Inferior parietal cortex (tissue), 1 donor: ENCODE measurements at regions not wholly inside any gene's neighbourhood (a gene's known extent, or its start where the extent isn't known, plus 50 kb on each side); places are given as distances from the start of the nearest gene placed in this dataset.
"Not testable (repeated sequence)": the region's sequence is repeated elsewhere in the genome, so short reads cannot be mapped to it uniquely, and the experiment has no call there.

Experiments used
- DNase-seq: peaks from one replicate; pipeline ENCODE4 v3.0.0-alpha.2; 2016; ENCODE audit errors: extremely low spot score

DNA sequence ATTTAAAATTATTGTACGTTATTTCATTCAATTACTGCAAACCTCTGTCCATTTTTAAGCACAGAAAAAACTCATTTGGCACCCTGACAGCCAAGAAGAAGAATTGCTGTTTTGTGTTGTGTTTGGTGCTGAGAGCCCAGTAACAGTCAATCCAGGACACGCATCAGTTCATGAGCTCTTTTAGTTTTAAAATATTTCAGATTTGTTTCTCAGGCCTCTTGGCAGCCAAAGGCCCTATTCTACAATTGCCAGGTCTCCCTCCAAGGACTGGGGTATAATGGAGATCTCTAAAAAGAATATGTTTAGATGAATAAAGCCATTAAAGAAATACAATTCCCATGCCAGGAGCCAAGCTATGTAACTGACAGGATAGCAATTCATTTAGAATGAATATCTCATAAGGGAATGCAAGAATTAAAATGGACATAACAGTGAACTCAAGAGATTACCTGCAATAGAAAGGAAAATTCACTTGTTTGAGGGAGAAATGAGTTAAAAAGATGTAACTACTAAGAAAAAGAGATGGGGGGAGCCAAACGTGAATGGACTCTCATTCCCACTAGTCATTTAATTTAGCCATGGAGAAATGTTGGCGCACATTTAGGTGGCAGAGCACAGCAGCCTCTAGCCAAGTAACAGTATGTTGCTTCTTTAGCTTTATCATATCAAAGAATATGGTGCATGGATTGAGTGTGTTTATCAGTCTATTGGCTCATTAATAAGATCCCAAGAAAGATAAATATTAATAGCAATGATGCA is 140.6 kb upstream of the PELI2 start:
- DNase-seq: peak; percentile 38

DNA sequence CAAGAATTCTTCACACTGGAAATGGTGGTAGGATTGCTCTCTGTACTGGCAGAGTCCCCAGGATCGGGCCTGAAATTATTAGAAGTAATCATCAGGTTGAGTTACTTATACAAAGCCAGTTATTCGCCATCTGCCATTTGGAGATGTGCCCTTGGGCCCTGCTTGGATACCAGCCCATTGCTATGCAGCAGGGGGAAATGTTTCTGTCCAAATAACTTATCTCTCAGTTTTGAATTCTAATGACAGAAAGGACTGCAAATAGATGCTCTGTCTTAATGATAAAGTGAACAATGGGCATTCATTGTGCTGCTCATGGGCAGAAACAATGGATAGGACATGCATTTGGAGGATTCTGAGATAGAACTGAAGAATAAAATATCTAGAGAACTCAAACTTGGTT is 139.1 kb upstream of the PELI2 start:
- peak; percentile 22 for DNase-seq

DNA sequence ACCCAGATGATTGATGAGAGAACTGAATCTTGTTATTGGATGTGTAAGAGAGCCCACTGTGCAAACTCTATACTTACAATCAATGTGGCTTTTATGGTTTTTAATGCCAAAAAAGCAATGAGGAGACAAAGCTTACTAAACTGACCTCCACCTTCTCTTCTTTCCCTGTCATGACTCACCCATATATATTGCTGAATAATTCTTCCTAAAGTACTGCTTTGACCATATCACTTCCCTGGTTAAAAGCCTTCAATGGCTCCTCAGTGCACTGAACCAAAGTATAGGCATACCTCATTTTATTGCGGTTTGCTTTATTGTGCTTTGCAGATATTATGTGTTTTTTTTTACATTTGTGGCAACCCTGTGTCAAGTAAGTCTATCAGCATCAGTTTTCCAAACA is 138.4 kb upstream of the PELI2 start:
- no peak for DNase-seq

DNA sequence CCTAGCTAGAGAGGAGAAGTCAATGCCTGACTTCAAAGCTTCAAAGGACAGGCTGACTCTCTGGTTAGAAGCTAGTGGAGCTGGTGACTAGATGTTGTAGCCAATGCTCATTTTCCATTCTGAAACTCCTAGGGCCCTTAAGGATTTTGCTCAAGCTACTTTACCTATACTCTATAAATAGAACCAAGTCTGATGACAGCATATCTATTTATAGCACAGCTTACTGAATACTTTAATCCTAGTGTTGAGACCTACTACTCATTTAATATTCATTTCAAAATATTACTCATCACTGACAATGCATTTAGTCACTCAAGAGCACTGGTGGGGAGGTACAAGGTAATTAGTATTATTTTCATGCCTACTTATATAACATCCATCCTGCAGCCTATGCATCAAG is 137.2 kb upstream of the PELI2 start:
- no peak for DNase-seq

DNA sequence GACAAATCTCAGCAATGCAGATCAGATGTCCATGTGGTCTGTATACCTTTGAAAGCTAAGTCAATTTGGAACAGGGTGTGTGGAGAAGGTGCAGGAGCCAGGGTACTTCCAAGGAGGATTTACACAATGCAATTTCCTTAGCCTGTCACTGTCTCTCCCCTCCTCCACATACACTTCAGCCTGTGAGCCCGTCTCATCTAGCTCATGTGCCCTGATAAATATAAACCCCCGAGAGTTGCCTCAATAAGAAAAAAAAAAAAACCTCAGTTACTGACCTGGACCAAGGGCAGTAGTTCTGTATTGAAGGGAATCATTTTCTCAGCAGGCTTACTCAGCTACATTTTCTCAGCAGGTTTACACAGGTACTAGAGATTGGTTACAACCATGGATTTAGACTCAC is 132.1 kb upstream of the PELI2 start:
- DNase-seq: no peak

DNA sequence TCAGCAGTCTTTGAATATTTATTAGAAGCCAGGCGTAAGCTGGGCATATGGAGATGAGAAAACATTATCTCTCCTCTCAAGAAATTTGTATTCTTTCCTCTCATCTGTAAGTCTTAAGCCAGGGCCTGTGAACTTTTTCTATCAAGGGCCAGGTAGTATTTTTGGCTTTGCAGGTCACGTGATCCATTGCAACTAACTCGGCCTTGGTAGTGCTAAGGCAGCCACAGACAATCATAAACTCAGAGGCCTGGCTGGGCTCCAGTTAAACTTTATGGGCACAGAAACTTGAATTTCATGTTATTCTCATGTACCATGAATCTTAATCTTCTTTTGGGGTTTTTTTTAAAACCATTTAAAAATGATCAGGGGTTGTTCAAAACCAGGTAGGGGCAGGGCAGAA is 117.4 kb upstream of the PELI2 start:
- no peak for DNase-seq

DNA sequence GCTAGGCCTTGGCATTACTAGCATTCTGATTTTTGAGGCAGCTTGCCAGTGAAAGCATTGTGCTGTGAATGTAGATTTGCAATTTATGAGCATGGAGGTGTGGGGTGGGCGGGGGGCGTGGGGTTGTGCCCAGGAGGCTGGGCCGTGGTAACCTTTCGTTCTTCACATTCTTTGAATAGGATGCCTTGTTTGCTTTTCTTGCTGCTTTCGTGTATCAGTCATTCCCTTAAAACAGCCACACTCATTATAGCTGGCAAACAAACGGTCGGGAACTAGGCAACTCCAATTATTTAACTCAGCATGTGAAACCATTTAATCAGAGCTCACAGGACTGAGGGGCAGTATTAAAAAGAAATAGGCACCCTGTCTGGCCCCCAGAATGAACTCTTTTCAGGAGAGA is 115.9 kb upstream of the PELI2 start:
- DNase-seq: no peak

DNA sequence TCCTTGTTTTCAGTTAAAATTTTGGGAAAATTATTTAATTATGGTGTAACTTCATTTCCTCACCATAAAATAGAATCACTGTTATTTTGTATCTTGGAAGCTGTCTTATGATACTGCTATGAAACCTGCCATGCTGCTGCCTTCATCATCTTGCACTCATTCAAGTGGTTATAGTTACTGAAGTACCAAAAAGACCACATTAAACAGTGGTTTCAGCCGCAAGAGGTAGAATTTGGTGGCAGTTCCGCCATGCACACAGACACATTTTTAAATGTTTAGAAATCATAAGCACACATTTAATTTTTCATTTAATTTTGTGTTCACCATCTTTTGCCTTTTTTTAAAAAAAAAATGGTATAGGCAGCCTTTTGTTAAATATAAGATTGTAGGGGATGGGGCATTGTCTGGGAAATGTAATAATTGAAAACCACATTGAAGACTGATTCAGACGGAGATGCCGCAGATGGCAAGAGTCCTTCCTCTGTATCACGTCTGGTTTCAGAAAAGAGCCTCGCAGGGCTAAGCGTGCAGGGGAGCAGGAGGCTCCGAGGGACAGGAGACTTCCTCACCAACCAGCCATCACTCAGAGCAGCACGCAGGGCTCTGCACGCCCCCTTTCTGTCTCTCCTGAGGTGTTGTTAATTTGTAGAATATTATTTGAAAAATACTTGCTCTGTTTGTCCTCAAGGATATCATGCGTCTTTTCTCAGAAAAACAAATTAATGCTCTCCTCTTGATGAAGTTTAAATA is 115.2 kb upstream of the PELI2 start:
- no peak for DNase-seq

DNA sequence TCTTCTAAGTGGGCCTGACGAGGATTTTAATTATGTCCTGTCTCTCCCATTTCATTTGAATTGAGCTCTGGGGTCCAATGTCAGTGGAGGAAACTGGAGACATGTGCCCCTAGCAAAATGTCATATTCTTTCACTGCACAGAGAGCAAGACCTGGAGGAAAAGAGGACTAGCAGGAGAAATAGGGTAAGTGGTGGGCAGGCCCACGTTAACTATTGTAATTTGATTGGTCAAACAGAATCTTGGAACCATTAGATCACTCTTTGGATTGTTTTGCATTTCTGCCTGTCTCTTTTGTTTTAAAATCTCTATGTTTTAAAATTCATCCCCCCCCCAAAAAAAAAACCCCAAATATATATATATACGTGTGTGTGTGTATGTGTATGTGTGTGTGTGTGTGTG is 113.9 kb upstream of the PELI2 start:
- DNase-seq: no peak

DNA sequence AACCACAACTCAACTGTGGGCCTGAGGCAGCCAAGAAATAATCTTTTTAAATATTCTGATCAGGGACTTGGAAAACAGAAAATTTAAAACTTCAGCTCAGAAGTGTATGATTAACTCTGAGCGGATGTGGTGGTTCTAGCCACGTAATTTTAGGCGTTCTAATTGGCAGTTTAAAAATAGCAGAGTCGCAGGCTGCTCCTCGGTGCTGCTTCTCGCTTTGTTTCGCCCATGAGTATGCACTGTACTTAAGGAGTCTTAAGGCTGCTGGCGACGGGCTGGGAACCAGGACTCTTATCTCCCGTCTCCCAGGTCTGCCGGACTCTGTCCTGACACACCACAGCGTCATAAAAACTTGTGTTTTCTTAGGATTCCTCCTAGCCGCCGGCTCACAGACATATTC is 113.4 kb upstream of the PELI2 start:
- DNase-seq: peak; percentile 11

DNA sequence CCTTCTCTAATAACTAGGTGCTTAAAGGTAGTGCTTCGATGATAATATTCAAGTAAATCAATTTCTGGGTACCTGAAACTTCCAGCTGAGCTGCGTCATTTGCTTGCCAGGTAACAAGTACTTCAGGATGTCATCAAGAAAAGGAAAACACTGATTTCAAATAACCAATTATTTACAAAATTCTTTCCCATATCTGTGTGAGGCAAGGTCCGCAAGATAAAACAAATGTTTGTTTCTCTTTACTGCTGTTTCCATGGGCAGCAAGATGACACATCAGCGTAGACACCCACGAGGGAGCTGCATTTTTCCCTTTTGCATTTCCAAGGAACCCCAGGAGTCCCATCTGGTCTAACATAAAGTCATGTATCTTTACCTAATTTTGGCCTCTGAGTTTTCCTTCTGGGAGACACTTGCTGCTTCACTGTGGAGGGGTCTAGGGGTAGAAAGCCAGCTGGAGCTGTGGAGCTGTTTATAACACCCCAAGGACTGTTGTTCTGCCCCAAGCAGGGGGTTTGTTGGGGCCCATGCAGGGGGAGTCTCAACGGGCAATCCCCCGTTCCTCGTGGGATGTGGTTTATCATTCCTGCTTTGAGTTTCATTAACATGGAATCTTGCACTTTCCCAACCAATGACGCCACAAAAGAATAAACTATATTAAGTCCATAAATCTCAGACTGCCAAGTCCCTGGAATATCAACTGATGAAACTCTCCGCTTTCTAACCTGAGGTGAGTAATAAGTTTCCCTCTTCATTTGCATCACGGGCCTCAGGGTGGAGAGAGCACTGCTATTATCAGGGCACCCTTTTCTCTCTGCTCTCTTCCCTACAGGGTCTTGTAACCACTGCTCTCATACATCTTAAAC is 112.8 kb upstream of the PELI2 start:
- DNase-seq: no peak

DNA sequence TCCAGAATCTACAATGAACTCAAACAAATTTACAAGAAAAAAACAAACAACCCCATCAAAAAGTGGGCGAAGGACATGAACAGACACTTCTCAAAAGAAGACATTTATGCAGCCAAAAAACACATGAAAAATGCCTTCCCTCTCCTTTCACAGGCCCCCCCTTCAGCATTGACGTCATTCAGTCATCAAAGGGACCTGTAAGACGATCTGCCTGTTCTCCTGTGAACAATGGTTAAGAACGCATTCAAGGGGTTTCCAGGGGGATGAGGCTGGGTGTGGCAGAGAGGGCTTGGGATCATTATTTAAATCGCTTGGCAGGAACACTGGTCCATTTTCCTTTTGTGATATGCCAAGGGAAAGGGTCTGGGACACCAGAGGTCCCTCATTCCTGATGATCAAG is 110.7 kb upstream of the PELI2 start:
- not testable (repeated sequence) for DNase-seq

DNA sequence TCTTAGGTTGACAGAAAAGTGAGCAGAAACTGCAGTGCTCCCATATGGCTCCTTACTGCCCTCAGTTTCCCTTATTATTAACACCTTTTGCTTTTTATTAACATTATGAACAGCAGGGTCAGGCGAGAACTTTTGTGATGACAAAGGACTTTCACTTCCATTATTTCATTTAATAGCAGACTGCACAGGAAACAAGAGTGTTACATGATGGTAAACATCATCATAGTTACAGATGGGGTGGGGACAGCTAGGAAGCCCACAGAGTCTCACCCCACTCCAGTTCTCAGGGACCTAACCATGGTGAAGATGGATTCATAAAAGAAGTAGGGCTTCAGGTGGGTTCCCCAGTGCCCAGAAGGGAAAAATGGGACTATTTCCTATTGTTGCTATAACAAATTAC is 110.1 kb upstream of the PELI2 start:
- no peak for DNase-seq

DNA sequence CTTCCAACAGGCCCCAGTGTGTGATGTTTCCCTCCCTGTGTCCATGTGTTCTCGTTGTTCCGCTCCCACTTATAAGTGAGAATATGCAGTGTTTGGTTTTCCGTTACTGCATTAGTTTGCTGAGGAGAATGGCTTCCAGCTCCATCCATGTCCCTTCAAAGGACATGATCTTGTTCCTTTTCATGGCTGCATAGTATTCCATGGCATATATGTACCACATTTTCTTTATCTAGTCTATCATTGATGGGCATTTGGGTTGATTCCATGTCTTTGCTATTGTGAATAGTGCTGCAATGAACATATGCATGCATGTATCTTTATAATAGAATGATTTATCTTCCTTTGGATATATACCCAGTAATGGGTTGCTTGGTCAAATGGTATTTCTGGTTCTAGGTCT is 109.5 kb upstream of the PELI2 start:
- DNase-seq: not testable (repeated sequence)

DNA sequence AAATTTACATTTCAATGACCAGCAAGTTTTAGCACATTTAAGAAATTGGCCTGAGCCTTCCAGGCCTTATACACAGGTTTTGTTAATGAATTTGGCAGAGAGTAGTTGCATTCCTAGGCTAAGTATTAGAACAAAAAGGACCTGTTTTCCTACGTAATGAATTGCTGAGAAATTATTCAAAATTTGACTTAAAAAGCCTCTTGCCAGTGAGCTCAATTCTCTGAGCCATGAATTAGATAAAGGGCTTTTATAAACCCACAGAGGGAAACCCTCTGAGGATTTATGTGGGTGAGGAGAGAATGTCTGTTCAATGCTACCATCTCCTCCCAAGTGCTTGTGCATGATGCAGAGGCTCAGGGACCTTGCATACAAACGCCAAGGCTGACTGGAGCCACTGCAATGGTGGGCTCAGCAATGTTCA is 94.5 kb upstream of the PELI2 start:
- DNase-seq: no peak

DNA sequence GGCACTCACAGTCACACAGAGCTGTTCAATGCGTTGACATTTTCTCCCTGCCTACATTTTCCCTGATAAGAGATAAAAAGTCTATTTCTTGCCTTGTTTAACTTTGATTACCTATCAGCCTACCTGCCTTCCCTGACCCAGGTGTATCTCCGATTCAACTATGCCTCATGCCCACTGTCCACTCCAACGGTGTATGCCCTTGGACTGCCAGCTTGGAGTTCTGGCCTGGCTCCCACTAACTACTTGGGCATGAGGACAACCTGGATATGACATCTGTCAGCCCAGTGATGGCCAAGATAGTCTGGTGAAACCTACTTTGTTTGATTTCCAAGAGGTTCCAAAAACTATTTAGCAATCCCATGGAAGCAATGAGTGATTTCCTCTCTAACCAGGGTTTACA is 93.0 kb upstream of the PELI2 start:
- no peak for DNase-seq

DNA sequence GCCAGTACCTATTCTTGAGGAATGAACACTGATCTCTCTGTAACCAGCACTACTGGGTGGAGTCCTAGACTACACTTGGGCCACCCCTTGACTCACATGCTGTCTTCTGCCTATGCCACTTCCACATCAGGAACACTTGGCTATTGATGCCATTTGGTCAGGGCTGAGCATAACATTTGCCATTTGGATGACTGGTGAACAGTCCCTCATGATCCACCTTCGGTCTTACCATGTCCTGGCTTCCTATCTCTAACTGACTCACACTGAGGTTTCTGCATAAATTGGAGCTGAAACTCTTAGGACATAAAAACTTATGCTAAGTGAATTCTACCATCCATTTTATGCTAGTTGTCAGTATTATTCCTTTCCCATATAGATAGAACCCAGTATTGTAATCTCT is 91.7 kb upstream of the PELI2 start:
- DNase-seq: no peak

DNA sequence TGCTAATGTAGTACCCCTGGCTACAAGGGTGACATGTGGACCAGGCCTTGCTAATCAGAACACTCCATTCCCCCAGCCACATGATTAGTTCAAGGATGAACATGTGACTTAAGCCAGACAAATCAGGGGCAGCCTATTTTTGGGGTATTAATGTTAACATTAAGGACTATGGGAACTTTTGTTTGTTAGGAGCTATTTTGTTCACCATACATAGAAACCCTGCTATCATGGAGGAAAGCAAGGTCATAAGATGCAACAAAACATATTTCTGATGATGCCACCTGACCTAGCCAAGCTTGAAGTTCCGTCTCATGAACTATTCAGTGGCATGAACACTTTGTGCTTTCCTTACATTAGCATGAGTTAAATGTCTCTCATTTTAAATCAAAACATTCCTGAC is 90.8 kb upstream of the PELI2 start:
- DNase-seq: no peak

DNA sequence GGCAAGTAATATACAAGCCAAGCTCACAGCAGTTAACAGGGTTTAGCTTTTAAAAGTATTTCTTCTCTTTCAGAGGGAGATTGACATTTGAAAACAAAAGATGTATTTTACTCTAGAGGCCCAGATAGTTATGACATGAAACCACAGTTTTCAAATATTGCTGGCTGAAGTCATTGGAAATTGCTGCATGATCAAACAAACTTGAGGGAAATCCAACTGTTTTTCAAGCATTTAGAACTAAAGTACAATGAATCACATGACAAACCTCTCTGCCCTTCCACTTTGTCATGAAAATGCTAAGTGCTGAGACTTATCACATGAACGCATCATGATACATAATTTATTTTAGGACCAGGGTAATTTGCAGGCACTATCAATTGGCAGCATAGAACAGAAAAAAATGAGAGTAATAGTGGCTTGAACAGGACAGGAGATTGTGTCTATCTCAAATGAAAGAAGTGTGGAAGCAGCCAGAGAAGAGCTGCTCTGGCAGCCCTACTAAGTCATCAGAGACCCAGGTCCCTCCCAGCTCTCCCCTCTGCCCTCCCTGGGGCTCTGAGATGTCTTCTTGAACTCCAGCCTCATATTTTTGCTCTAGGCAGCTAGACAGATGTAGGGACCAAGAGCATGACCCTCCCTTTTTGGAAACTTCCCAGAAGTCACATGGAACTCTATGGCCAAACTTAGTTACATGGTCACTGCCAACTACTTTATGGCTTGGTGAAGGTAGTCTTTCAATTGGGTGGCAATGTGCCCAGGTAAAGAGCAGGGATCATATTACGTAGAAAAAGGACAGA is 90.1 kb upstream of the PELI2 start:
- no peak for DNase-seq

DNA sequence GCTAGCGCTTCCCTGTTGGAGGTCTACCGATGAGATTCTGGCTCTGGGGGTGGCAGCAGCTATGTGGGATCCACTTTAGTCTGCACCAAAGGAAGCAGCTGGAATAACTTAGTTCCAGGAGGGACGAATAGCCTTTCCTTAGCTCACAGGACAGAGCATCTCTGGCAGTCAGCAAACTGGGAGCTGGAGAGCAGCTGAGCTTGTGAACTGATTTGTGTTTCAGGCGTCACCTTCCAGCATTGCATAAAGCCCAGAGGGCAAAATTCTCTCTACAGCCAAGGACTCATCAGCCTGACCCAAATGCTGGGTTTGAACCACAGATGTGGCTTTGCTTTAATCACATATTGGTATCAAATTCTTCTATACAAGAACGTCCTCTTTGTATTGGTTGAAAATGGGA is 81.9 kb upstream of the PELI2 start:
- DNase-seq: no peak

DNA sequence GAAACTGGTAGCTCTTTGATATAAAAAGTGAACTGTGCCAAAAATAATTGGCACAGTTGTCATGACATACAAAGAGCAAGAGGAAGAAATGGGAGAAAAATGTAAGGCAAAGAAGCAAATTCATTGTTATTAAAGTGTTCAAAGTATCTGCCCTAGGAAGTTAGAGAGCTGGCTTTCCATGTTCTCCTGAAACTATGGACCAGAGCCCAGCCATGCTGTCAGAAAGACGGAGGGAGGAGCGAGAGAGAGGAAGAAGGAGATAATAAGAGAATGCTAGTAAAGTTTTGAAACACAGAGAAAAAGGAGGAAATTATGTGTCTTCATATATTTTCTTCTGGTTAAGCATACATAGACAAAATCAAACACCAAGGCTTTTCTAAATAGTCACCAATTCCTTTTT is 78.1 kb upstream of the PELI2 start:
- no peak for DNase-seq

DNA sequence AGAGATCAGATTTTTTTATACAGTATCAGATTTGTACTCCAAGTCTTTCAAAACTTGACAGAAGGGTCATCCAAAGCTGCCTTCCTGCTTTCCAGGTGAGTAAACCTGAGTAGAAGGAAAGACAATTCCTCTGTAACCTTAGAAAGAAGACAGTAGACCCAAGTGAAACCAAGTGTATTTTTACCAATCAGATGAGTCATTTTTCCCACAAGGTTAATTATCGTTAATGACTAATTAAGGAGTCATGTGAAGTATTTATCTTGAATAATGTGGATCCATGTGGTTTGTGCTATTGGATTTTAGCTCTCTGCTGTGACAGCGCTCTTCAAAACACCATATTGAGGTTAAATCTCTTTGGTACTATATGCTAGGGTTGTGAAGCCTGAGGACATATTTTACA is 74.0 kb upstream of the PELI2 start:
- DNase-seq: no peak
